Activated CD4-positive, alpha-beta T cell treated with anti-CD3 and anti-CD28 coated beads, Interleukin-2, amount 50 U/mL, for 24 hours (primary cell): ENCODE measurements at regions not wholly inside any gene's neighbourhood (a gene's known extent, or its start where the extent isn't known, plus 50 kb on each side); places are given as distances from the start of the nearest gene placed in this dataset.
"Not testable (repeated sequence)": the region's sequence is repeated elsewhere in the genome, so short reads cannot be mapped to it uniquely, and the experiment has no call there.

Experiments used
- DNase-seq, 2 donors: peaks; one replicate each; pipeline ENCODE4 v3.0.0-alpha.2; 2020; ENCODE audit warnings: low read depth in 1 of 2, low spot score in 1 of 2

- DNase-seq, result no peak
Observed at GRCh38 chr11:115996808-115997188, 492.6 kb upstream of the CADM1 start.

GRCh38 chr11:115996125-115996807 is 492.1 kb upstream of the CADM1 start:
- DNase-seq, result no peak

DNA sequence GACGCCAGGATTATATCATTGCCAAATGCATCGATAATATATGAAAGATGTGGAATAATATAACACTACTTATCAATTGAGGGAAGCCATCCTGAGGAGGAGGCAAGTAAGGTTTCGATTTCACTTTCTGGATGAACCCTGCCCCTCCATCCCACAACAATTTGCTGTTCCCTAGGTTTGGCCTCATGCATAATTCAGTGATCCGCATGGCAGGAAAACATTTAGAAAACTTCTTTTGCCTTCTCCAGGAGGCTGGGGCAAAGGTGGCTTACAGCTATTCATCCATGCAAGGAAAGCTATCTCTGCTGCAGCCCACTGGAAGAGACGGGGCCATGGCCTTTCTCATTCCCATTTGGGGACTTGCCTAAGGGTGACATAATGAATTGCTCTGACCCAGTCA is 489.4 kb upstream of the CADM1 start:
- DNase-seq, result no peak

GRCh38 chr11:115990004-115990447 is 485.8 kb upstream of the CADM1 start:
- no peak for DNase-seq

- no peak for DNase-seq
Observed at GRCh38 chr11:115985896-115986295, 481.7 kb upstream of the CADM1 start.

GRCh38 chr11:115984228-115984627 is 480.0 kb upstream of the CADM1 start:
- DNase-seq, result no peak

DNA sequence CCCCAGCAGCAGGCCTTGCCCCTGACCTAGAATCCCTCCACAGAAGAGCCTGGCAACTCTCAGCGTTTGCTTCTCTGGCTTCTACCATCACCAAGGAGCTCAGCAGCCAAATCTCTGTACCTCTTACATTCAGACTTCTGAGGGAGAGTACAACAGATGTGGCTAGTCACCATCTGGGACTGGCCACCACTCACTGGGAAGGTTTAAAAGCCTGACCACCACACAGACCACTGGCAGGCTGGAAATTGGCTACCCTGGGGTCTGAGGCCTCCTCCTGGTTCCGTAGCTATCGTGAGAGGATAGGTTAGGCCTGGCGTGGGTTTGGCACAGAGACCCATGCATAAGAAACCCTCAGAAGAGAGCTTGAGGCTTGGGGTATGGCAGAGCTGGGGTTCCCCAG is 478.5 kb upstream of the CADM1 start:
- no peak for DNase-seq

DNA sequence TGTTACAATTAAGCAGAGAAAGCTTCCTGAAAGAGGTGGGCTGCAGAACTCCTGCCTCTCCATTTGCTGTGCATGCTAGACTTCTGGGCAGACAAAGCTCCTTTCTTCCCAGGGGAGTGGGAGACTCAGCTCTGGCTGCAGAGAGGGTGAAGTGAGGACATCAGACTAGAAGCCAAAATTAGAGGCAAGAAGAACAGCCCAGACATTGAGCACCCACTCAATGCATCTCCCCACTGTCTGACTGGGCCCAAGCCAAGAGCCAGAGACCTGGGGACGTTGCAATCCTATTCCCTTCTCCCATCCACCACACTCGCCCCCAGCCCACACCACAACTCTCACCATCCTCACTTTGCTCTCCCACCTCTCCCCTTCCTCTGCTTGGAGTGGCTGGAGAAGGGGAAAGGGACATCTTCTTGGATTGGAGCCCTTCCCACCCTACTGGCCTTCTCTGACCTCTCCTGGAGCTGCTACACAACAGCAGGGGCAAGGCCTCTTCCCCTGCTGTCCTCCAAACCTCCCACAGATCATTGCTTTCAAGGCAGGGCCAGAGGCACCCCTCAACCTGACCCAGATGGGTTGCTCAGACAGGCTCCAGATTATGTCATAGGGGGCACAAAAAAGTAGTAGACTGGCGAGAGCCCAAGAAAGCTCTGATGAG is 477.7 kb upstream of the CADM1 start:
- DNase-seq, result no peak

- DNase-seq, result no peak
Observed at GRCh38 chr11:115981104-115981481, 476.9 kb upstream of the CADM1 start.

DNA sequence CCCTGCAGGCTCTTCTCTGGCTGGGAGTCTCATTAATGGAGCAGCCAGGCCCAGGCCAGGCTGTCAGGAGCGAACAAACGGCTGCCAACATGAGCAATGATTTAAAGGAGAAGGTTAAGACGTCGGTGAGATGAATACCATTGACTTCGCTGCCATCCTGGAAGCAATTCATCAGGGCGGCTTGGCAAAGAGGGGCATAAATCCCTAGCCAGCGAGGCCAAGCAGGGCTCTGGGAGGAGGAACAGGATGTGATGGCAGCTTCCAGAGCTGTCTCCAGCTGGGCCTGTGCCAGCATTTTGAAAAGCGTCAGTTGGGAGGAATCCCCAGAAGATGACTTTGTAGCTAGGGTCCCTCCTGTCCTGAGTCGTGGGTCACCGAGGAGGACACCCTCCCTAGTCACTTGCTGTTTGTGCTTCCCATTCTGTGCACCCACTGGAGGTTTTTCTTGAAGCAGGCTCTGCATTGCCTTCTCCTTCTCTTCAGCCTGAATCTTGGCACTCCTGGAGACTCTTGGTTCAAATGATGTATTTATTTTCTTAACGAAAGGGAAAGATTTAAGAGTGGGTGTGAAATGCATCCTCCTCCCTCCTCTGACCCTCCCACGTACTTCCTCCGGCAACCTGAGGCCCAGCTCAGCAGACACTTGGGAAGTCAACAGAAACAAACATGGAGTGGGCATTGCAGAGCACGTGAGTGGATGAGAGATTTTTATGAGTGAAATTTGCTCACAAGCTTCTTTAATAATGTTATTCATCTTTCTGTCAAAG is 476.3 kb upstream of the CADM1 start:
- no peak for DNase-seq

DNA sequence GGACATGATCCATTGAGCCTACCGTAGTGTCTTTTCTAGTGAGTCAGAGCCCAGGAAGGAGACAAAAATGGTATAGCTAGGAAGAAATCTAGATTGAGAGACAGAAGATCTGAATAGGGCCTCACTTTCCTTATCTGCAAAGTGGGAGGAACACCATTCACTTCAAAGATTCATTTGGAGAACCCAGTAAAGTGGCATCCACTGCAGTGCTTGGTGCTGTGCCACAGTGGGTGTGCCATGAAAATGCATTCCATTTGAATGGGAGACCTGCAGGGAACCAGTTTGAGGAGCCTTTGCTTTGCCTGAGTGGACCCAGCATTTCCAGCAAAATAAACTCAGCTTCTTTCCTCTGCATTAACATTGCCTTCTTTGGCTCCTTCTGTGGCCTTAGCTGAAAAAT is 470.5 kb upstream of the CADM1 start:
- no peak for DNase-seq

- DNase-seq, result not testable (repeated sequence)
Observed at GRCh38 chr11:115967203-115967602, 463.0 kb upstream of the CADM1 start.

DNA sequence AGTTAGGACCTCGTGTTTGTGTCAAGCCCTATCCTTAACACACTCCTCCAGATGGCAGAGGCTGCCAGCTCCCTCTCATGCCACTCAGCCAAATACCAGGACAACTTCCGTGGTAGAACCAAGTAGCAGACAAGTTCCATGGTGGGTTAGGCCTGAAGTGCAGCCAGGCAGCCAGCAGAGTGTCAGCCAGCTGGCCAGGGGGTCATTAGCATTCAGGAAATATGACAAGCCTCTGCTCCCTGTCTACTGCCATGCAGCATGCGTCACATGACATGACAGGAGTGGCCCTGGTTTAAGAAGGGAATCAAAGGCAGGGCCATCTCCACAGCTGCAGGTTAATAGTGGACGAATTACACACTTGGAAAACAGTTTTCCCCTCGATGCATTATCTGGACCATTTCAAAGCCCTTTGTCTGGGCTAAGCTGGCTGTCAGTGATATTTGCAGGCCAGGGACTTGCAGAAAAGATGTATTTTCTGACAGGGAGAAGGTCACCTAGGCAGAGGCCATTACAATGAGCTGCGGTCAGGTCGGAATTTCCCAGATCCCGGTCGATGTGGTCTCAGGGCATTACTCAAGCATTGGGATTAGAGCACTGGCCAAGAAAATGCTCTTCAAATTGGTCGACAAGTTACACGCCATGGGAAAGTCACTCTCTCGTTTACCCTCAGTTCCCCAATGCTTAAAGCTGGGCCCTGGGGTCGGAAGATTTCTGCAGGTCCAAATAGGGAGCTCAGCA is 461.7 kb upstream of the CADM1 start:
- DNase-seq, result no peak

GRCh38 chr11:115964091-115964490 is 459.9 kb upstream of the CADM1 start:
- no peak for DNase-seq

DNA sequence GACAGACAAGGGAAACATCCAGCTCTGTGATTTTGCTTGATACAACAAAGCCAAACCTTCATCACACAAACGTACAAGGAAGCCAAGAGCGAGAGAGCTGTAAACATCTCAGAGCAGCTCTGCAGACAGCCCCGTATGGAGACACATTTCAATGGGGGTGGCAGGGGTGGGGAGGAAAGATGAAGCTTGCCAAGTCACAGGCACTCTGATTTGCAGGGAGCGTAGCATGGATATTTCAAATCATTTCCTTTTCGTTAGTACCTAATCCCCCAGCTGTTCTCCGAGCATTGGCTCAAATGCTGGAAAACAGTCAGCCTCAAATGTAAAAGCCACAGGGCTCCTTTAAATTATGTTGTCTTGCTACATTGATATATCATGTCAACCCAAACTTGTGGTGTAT is 458.9 kb upstream of the CADM1 start:
- DNase-seq, result no peak

DNA sequence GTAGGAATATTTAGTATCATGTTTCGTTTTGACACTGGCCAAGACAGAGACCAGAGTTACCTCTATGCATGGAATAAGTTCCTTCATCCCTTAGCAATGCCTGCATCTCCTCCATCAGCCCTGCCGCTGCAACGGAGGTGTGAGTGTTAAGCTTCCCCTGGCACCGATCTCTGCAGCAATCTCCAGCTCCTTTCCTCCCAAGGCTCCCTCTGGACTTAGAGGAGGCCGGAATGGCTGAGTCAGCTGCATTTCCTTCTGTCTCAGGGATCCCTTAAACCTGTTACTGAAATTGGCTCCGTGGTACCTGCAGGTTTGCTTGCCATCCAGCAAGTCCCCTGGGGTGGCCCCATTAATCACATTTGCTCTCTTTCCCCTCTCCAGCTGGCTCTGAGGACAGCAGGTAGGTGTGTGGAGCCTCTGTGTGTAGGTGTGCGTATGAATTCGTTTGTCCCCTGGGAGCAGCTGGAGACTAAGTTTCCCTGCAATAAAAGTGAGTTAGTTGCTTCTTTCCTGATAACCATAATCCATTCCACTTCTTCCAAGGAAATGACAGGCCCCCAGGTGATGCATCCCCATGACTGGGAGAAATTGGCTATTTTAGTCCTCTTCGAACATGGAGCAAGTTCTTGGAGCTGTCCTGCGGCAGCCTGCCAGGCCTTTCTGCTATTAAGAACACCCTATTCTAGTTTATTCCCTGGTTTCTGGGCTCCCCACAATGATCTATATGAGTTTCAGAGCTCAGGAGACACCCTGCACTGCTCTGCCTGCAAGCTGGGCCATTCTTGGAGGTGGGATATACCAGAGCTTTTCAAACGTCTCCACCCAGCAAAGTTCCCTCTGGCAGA is 457.2 kb upstream of the CADM1 start:
- no peak for DNase-seq

- no peak for DNase-seq
Observed at GRCh38 chr11:115959081-115959486, 454.9 kb upstream of the CADM1 start.

- no peak for DNase-seq
Observed at GRCh38 chr11:115958089-115959000, 454.1 kb upstream of the CADM1 start.

DNA sequence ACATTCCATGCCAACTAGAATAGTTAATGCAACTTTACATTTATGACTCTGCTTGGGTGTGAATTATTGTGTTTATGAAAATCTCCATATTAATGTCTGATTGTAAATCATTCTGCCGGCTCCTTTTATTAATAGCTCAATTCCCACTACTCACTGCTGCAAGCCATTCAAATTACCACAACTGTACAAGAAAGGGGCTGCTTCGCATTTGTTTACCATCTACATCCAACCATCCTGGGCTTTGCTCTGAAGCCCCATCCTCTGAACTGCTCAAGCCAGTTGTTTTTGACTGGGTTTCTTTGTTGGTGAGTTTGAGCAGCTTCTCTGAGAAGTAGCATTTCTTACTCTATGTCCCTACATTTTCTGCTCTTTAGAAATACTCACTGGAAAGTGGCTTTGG is 451.6 kb upstream of the CADM1 start:
- no peak for DNase-seq

DNA sequence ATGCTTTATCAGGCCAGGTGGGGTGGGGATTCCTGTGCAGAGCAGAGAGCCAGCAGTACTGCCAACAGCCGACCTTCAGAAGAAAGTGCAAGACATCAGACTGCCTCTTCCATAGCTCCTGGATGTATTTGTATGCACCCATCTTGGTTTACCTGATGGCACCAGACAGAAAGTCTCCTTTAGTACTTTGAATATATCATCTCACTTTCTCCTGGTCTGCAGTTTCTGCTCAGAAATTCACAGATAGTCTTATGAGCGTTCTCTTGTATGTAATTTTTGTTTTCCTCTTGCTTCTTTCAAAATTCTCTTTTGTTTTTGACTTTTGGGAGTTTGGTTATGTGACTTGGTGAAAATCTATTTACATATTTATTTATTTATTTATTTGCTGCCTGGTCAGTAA is 446.4 kb upstream of the CADM1 start:
- DNase-seq, result no peak
